ENCODE measurements at regions not wholly inside any gene's neighbourhood (a gene's known extent, or its start where the extent isn't known, plus 50 kb on each side); places are given as distances from the start of the nearest gene placed in this dataset.

- H3K79me2 ChIP-seq (ENCODE audit: insufficient read depth, low read length): no peaks in the 10 kb centered on the region
Measured at GRCh38 chr1:22311461-22311860, 140.2 kb upstream of the ZBTB40 start.

GRCh38 chr1:22313321-22313720 lies 138.3 kb upstream of the ZBTB40 start:
- no peak overlapping the region for H3K27ac ChIP-seq (ENCODE audit: low read depth, low read length)
- DNase-seq (ENCODE audit: insufficient read length, low spot score, missing footprints): no peak
- no peak overlapping the region for H3K4me3 ChIP-seq (ENCODE audit: insufficient read depth, low read length)
- H3K79me2 ChIP-seq (ENCODE audit: insufficient read depth, low read length): no peaks in the 10 kb centered on the region
- H3K4me2 ChIP-seq (ENCODE audit: insufficient read depth, low read length): no peak overlapping the region
- no peaks in the 10 kb centered on the region for H3K4me1 ChIP-seq (ENCODE audit: insufficient read depth, low read length)
- peaks cover 12% of the 10 kb centered on the region for H3K27me3 ChIP-seq (ENCODE audit: insufficient read depth, low read length)
- H3K9me3 ChIP-seq (ENCODE audit: low read depth, low read length): no peaks in the 10 kb centered on the region
- H3K36me3 ChIP-seq (ENCODE audit: insufficient read depth, low read length): no peaks in the 10 kb centered on the region
- no peak overlapping the region for H2AFZ ChIP-seq (ENCODE audit: low read length)
- TF ChIP-seq CTCF (IDR thresholded peaks at IDR 0.05; ENCODE audit: extremely low read depth, low read depth, low read length): no peak
- no peaks in the 10 kb centered on the region for H4K20me1 ChIP-seq (ENCODE audit: insufficient read depth, low read length)

More at GRCh38 chr1:22311461-22311860, 140.2 kb upstream of the ZBTB40 start:
- no peak overlapping the region for H3K4me2 ChIP-seq (ENCODE audit: insufficient read depth, low read length)
- no peaks in the 10 kb centered on the region for H3K36me3 ChIP-seq (ENCODE audit: insufficient read depth, low read length)
- no peak overlapping the region for H2AFZ ChIP-seq (ENCODE audit: low read length)
- no peak overlapping the region for H3K4me3 ChIP-seq (ENCODE audit: insufficient read depth, low read length)
- peaks cover 19% of the 10 kb centered on the region for H3K27me3 ChIP-seq (ENCODE audit: insufficient read depth, low read length)
- no peak for DNase-seq (ENCODE audit: insufficient read length, low spot score, missing footprints)
- H4K20me1 ChIP-seq (ENCODE audit: insufficient read depth, low read length): no peaks in the 10 kb centered on the region
- no peaks in the 10 kb centered on the region for H3K4me1 ChIP-seq (ENCODE audit: insufficient read depth, low read length)
- no peak overlapping the region for H3K27ac ChIP-seq (ENCODE audit: low read depth, low read length)
- H3K9me3 ChIP-seq (ENCODE audit: low read depth, low read length): no peaks in the 10 kb centered on the region
- no peak for TF ChIP-seq CTCF (IDR thresholded peaks at IDR 0.05; ENCODE audit: extremely low read depth, low read depth, low read length)

GRCh38 chr1:22314706-22315105 lies 136.9 kb upstream of the ZBTB40 start:
- Histone ChIP-seq H3K27ac (ENCODE audit: low read depth, low read length) (no peak overlapping the region), H3K9me3 (ENCODE audit: low read depth, low read length) (no peaks in the 10 kb centered on the region), H4K20me1 (ENCODE audit: insufficient read depth, low read length) (no peaks in the 10 kb centered on the region), H2AFZ (ENCODE audit: low read length) (no peak overlapping the region), H3K4me1 (ENCODE audit: insufficient read depth, low read length) (no peaks in the 10 kb centered on the region), H3K27me3 (ENCODE audit: insufficient read depth, low read length) (peaks cover 10% of the 10 kb centered on the region), H3K36me3 (ENCODE audit: insufficient read depth, low read length) (no peaks in the 10 kb centered on the region), H3K4me2 (ENCODE audit: insufficient read depth, low read length) (no peak overlapping the region), H3K79me2 (ENCODE audit: insufficient read depth, low read length) (no peaks in the 10 kb centered on the region), H3K4me3 (ENCODE audit: insufficient read depth, low read length) (no peak overlapping the region)
- no peak for TF ChIP-seq CTCF (IDR thresholded peaks at IDR 0.05; ENCODE audit: extremely low read depth, low read depth, low read length)
- DNase-seq (ENCODE audit: insufficient read length, low spot score, missing footprints): no peak

GRCh38 chr1:22315315-22316078 lies 136.2 kb upstream of the ZBTB40 start:
- no peaks in the 10 kb centered on the region for H3K4me1 ChIP-seq (ENCODE audit: insufficient read depth, low read length)
- H3K27me3 ChIP-seq (ENCODE audit: insufficient read depth, low read length): peaks cover 12% of the 10 kb centered on the region
- DNase-seq (ENCODE audit: insufficient read length, low spot score, missing footprints): no peak

More at GRCh38 chr1:22315315-22316078, 136.2 kb upstream of the ZBTB40 start:
- no peak for TF ChIP-seq CTCF (IDR thresholded peaks at IDR 0.05; ENCODE audit: extremely low read depth, low read depth, low read length)
- H2AFZ ChIP-seq (ENCODE audit: low read length): no peak overlapping the region
- H3K27ac ChIP-seq (ENCODE audit: low read depth, low read length): no peak overlapping the region
- no peak overlapping the region for H3K4me2 ChIP-seq (ENCODE audit: insufficient read depth, low read length)
- no peaks in the 10 kb centered on the region for H3K9me3 ChIP-seq (ENCODE audit: low read depth, low read length)
- no peak overlapping the region for H3K4me3 ChIP-seq (ENCODE audit: insufficient read depth, low read length)
- H3K36me3 ChIP-seq (ENCODE audit: insufficient read depth, low read length): no peaks in the 10 kb centered on the region
- H3K79me2 ChIP-seq (ENCODE audit: insufficient read depth, low read length): no peaks in the 10 kb centered on the region
- no peaks in the 10 kb centered on the region for H4K20me1 ChIP-seq (ENCODE audit: insufficient read depth, low read length)

Data from osteoblast (primary cell).